LNCAP (cell line): ENCODE measurements at regions not wholly inside any gene's neighbourhood (a gene's known extent, or its start where the extent isn't known, plus 50 kb on each side); places are given as distances from the start of the nearest gene placed in this dataset.
A peak's percentile ranks its signal among the peaks of the same experiment; 100 is the strongest.

Source experiments
- TF ChIP-seq, protein P1 (sequence below): fragments of 450-650 bp; IDR thresholded peaks from 2 replicates; pipeline ENCODE4 v1.5.1; 2017; ENCODE audit warnings: mild to moderate bottlenecking

- TF ChIP-seq, protein P1, sequence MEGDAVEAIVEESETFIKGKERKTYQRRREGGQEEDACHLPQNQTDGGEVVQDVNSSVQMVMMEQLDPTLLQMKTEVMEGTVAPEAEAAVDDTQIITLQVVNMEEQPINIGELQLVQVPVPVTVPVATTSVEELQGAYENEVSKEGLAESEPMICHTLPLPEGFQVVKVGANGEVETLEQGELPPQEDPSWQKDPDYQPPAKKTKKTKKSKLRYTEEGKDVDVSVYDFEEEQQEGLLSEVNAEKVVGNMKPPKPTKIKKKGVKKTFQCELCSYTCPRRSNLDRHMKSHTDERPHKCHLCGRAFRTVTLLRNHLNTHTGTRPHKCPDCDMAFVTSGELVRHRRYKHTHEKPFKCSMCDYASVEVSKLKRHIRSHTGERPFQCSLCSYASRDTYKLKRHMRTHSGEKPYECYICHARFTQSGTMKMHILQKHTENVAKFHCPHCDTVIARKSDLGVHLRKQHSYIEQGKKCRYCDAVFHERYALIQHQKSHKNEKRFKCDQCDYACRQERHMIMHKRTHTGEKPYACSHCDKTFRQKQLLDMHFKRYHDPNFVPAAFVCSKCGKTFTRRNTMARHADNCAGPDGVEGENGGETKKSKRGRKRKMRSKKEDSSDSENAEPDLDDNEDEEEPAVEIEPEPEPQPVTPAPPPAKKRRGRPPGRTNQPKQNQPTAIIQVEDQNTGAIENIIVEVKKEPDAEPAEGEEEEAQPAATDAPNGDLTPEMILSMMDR = no peak
These were observed 210.9 kb upstream of the FAM47A start for GRCh38 chrX:34343001-34343400.

DNA sequence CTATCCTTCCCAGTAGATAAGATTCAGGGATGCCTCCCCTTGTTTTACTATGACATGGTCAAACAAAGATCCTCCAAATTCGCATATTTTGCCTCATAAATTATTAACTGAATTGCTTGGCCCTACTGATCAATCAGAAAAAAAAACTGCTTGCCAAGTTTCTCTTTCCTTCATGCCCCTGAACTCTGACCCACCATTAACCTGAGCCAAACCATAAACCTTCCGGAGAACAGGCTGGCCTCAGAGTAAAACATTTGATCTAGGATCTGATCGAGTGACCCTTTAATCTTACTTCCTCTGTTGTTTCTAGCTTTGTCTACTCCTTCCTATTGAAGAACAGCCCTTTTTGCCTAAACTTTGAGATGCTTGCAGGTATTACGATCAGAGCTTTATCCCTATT lies 209.7 kb upstream of the FAM47A start:
- TF ChIP-seq, protein P1 = no peak

DNA sequence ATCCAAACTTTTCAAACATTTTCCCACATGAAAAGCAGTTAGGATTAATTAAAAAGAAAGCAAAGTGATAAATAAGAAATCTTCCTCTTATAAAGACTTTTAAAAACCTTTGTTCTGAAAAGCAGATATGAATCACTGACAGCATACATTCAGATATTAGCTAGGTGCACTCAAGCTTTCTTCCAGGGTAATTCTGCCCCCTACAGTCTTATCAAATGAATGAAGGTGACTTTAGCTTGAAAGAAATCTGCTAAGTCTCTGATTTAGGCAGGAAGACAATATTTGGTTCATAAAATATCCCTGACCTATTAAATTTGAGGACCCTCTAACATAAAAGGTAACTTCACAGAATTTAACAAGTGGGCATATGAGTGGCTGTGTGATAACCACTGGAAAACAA lies 209.1 kb upstream of the FAM47A start:
- TF ChIP-seq, protein P1 = peak; percentile 17; the same call in 1 of the 2 replicates

- TF ChIP-seq, protein P1 = no peak
These were observed 205.9 kb upstream of the FAM47A start for GRCh38 chrX:34338046-34338445.

DNA sequence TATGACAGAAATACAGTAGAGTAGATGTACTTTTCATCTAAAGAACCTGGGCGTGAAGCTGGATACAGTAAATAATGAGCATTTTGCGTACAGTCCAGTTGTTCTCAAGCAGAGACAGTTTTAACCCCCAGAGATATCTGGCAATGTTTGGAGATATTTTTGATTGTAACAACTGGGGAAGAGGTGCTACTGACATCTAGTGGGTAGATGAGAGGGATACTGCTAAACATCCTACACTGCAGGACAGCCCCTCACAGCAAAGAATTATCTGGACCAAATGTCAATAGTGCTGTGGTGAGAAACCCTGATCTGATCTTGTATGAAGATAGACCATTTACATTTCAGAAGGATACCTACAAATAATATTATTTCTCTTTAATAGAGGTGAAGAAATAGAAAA lies 200.2 kb upstream of the FAM47A start:
- TF ChIP-seq, protein P1 = peak; percentile 31; the same call in 1 of the 2 replicates

GRCh38 chrX:34325460-34325859 lies 193.3 kb upstream of the FAM47A start:
- TF ChIP-seq, protein P1 = no peak

DNA sequence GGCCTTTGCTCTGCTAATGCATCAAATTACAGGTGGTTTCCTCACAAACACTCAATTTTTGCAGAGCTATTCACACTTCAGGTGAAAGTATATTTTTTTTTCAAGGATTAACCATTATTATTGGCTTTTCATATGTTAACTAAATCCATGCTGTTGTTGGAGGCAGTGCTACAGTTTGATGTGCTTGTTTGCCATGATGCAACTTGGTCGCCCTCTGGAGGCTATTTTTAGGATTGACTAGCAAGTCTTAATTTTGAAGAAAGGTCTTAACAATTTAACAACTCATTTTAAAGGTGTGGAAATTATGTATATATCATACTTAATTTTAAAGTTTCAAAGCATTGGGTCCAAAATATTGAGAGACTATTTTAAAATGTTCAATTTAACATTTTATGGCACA lies 168.8 kb upstream of the FAM47A start:
- TF ChIP-seq, protein P1 = peak; percentile 53

DNA sequence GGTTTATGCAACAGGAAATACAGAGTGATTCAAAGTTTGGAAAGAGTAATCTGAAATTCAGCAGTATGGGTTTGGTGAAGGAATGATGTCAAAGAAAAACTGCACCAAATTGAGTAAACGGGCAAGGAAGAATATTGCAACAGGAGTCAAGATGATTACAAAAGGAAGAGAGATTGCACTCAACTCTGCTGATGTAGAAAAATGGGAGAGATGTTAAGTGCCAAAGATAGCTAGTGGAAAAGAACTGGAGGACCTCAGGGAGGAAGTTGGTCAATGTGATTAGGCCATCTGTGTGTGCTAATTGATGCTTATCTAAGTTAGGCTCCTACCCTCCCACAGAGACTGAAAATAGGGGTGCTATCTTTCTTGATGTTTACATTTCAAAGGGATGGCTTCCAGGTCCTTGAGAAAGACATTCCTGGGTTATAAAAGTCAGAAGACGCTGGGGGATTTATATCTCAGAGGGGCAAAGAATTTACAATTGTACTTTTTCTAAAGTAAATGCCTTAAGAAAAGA lies 167.4 kb upstream of the FAM47A start:
- TF ChIP-seq, protein P1 = no peak
